HG03095 (cell line): ENCODE measurements at regions not wholly inside any gene's neighbourhood (a gene's known extent, or its start where the extent isn't known, plus 50 kb on each side); places are given as distances from the start of the nearest gene placed in this dataset.
"Not testable (repeated sequence)": the region's sequence is repeated elsewhere in the genome, so short reads cannot be mapped to it uniquely, and the experiment has no call there.

Experiments used
- ATAC-seq: cut with Tn5 transposase; IDR thresholded peaks from one replicate; pipeline ENCODE4 v1.9.1; 2021; ENCODE audit warnings: moderate library complexity; ENCODE audit not compliant: unreplicated experiment

DNA sequence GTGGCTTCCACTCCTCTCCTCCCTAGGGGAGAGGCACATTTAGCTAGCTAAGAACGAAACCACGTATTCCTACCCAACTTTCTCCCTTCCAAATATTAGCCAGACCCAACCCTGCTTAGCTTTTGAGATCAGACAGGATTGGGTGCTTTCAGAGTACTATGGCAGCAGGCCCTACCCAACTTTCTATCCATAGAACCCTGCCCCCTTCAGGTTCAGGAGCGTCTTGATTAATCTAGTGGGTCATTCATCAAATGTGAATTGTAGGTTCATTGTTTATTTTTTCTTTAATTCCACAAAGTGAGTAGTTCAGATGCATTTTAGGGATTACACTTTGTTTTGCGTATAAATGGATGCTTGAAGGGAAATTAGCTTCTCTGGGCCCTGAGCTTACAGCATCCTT lies 188.3 kb downstream of the MIB1 start:
- ATAC-seq = no peak

DNA sequence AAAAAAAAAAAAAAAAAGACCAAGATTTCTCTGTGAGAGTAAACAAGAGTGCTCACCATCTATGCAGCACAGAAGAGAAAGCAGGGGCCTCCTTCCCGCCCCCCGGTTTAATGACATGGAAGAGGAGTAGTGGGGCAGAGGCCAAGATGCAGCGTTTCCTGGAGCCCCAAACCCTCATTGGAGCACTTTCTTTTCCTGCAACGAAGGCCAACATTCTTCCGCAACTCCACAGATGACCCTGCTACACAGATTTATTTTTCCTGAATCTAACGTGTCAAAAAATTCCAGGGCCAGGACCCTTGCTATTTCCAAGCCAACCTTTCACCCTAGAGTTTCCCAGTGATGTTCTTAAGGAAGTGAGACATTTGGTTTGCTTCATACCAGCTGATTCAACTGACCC lies 189.6 kb downstream of the MIB1 start:
- ATAC-seq = no peak

DNA sequence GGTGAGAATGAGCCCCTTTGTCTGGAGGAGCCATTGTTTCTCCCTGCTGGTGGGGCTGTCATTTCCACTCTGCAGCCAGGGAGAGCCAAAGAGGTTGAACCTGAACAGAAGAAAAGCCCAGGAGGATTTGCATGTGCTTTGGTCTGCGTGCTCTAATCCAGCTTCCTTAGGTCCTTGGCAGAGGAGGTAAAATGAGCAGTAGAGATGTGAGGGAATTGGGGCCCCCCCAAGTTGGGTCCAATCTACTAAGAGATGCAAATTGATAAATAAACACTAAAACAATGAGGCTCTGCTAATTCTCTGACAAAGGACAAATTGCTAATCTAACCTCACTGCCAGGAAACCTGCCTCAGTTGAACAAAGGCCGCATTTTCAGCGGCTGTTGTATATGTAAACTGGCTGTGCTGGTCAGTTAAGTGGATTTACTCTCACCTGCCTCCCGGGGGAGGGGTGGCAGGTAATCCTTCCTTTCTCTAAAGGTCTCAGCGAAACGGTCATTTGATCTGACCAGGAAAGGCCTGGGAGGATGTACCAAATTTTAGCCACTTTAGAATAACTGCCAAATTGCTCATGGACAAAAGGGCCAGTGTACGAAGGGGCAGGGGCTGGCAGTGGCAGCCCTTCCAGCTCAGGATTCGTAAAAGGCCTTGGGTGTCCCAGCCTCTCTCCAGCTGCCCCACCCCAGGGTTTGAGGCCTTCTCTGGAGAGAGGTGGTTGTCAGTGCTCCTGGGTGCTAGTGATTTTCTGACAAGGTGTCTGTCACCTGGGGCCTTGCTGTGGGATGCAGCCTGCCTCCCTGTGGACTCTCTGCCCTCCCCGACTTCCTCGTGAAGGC lies 193.6 kb downstream of the MIB1 start:
- ATAC-seq = no peak

DNA sequence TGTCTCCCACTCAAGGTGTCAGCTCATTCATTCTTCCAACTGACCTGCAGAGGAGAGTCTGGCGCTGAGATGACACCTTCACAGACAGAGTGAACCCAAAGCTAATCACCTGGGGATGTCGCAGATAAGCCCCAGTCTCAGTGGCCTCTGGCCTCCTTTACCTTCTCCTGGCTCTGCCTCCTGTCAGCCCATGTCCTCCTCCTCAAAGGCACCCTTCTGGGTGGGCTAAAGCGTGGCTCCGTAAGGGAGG lies 194.1 kb downstream of the MIB1 start:
- no peak for ATAC-seq

DNA sequence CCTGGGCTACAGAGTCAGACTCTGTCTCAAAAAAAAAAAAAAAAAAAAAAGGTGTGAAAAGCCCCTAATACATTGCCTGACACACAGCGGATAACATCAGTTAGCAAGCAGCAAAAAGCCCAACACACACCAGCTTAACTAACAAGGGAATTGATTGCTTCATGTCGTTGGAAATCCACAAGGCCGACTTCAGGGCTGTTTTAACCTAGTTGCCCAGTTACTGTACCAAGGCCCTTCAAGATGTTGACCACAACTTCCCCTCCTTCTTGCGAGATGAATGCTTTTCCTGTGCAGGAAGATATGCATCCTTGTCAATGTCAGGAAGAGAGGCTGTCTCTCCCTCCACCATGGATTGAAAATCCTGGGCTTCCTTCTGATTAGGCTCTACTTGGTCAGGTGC lies 202.9 kb downstream of the MIB1 start:
- ATAC-seq = no peak

DNA sequence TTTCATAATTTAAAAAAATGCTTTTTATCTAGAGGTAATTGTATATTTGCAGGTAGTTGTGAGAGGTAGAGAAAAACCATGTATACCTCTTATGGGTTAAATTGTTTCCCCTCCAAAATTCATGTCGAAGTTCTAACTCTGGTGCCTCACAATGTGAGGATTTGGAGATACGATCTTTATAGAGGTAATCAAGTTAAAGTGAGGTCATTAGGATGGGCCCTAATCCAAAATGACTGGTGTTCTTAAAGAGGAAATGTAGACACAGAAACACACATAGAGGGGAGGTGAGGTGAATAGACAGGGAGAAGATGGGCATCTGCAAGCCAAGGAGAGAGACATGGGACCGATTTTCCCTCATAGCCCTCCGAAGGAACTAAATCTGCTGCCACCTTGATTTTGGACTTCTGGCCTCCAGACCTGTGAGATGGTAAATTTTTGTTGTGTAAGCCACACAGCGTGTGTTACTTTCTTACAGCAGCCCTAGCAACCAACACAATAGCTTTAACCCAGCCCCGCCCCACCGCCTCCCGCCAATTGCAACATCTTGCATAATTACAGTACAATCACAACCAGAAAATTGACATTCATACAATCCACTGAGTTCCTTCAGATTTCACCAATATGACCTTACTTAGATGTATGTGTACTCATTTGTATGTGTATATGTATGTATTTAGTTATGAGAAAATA lies 208.9 kb downstream of the MIB1 start:
- no peak for ATAC-seq

DNA sequence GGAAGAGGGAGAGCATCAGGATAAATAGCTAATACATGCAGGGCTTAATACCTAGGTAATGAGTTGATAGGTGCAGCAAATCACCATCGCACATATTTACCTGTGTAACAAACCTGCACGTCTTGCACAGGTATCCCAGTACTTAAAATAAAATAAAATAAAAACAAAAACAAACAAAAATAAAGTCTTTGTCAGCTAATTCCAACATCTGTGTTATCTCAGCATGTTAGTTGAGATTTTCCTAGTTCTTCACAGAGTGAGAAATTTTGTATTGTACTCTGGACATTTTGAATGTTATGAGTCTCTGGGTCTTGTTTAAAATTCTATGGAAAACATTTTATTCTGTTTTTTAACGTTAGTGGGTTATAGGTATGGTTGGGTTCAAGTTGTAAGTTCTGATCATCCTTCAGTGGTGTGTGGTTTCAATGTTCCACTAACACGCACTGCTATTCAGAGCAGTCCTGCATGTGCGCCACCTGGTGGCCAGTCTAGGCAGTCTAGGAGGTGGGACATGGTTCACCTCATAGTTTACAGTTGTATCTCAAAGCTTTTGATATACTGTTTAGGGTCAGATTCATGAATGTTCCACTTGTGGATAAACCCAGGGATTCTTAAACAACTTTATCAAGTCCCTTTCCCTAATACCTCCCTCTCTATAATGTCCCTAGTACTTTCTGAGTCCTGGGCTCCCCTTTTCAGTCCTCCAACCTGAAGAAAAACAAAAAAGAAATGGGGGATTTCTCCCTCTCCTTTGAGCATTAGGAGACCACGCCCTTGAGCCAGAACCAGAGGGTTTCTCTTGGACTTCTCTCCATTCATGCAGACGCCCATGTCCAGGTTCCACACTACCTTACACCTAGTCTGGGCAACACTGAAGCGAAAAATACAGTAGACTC lies 213.4 kb upstream of the GATA6 start:
- ATAC-seq = peak; percentile 89

DNA sequence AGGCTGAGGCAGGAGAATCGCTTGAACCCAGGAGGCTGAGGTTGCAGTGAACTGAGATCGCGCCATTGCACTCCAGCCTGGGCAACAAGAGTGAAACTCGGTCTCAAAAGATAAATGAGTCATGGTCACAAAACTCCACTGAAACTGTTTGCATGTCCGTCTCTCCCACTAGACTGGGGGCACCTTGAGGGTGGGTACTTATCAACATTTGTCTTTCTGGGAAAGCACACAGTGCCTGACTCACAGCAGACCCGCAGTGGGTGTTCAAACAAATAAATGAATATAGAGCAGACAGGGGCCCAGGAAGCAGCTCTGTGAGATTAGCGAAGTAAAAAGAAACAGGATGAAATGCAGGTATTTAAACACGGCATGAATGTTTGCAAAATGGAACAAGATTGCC lies 211.1 kb upstream of the GATA6 start:
- no peak for ATAC-seq

DNA sequence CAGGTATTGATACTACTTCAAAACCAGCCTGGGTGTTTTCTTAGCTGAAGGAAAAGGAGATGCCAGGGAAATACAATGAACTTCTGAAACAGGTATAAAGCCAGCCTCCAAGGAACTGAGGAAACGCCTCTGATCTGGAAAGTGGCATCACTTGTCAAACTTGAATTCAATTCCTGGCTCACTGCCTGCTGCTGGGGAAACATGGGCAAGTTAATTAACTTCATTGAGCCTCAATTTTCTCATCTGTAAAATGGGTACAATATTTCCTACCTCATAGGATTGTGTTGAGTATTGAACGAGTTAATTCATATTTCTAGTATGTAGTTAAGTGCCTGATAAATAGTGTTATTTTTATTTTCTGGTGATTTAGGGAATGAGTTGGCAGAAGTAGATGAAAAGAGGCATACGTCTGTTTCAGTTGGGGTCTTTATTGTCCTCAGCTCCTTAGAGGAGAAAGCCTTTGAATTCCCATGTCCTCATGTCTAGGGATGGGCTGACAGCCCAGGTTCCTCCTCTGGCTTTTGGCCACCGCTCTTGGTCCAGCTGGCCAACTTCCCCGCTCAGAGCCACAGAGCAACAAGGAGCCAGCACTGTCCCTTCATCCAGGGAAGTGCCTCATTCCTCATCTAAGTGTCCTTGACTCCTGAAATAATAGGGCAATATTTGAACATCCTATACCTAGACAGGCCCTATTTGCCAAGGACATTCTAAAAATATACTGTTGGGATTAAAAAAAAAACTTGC lies 210.5 kb upstream of the GATA6 start:
- no peak for ATAC-seq

DNA sequence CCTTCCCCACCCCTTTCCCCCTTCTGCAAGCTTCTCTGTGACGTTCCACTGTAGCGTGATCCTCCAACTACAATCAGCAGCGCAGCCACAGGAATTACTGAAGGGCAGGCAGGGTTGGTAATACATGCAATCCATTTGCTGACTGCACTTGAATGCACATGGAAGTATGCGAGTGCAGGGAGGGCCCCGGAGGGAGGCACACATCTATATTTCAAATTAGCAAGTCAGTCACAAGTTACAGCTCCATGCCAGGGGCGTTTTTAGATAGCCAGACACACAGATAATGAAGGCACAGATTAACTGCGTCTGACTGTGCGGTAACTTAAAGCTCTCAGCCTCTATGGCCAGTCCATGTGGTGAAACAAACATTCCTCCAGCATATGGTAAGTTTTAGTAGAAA lies 209.2 kb upstream of the GATA6 start:
- ATAC-seq = no peak

DNA sequence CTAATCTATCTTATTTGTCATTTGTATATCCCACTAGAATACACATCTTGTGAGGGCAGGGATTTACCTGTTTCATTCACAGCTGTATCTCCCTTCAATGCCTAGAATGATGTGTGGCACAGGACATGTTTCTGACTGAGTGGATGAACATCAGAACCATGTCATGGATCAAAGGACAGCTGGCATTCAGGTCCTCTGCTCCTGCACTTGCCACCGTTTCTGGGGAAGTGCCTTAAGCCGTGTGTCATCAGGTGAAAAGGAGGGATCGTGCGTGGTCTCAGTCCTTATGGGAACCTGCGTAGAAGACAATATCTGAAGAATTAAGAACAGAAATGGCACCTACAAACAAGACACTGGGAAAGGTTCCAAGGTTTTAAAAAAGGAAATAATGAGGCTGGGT lies 206.1 kb upstream of the GATA6 start:
- no peak for ATAC-seq

DNA sequence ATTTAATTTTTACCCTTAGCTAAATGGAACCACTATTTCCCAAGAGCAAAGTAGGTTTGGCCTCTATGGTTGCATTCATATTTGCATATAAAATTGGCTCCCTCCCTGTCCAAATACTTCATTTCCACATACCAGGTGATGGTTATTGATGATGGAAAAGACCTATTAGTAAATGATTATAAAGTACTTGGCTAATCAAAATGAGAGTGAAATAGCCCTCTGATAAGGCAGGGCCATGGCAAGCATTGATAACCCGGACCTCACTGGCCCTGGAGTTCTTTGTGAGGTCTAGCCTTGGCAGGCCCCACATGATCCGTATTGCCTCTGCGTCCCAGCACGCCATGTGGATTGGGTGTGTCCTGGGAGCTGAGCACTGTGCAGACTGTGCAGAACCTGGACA lies 201.1 kb upstream of the GATA6 start:
- no peak for ATAC-seq

DNA sequence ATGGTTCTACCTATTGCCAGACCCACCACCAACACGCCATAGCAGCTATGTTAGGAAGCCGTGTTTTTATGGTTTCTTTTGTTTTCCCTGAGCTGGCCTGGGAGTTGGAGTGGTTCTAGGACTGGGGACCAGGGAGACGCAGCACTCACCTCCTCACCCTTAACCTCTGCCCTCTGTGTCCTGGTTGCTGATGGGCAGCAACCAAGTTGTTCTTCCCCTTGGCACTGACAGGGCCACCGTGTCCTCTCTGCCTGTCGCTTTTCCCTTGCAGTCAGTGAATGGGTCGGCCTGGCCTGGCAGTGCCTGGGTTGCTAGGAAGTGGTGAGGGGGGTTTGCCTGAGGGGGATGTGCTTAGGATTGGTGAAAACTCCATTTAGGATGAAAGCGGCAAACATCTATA lies 197.1 kb upstream of the GATA6 start:
- no peak for ATAC-seq

DNA sequence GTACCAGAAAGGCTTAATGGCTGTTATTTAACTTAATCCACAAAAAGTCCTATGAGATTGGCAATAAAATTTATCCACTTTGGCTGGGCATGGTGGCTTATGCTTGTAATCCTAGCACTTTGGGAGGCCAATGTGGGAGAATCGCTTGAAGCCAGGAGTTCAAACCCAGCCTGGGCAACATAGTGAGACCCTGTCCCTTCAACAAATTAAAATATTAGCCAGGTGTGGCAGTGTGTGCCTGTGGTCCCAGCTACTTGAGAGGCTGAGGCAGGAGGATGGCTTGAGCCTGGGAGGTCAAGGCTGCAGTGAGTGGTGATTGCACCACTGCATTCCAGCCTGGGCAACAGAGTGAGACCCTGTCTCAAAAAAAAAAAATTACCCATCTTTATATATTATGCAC lies 193.4 kb upstream of the GATA6 start:
- not testable (repeated sequence) for ATAC-seq

DNA sequence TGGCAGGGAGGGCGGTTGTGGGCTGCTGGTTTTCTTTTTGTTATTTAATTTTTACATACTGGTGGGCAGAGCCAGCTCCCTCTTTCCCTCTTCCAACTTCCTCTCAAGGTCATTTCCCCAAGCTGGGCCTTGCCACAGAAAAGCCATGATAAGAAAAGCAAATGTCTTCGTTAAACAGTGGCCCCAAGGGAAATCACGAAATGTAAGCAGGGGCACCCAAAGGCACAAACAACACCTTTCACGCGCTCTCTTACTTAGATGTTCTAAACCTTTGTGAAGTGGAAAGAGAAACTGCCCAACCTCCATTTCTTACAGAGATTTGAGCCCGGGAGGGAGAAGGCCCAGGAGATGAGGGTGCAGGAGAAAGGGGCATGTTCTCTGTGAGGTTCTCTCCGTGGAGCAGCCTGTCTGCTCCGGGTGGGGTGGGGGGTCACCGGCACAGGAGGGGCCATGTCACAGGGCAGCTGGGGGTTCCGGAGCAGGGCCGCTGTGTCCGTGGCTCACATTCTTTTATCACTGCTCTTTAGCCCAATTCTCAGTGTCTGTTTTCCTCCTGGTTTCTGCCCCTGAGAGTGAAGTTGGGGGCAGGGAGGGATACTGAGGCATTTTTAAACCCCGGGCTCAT lies 190.7 kb upstream of the GATA6 start:
- ATAC-seq = no peak

DNA sequence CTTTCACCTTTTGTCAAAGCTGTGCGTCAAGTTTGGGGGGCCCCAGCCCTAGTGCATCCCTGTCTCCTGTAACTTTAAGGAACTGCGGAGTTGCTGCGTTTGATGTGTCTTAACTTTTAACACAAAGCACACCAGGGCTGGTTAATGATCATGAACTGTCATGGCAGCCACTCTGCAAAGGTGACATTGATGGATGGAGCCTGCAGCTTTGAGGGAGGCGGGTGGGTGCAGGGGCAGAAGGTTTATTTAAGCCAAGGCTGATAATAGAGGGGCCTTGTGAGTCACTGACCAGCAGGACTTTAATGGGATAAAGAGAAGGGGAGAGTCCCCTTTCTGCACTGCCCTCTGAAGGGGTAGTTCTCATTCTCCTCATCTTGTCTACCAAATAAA lies 190.2 kb upstream of the GATA6 start:
- no peak for ATAC-seq

DNA sequence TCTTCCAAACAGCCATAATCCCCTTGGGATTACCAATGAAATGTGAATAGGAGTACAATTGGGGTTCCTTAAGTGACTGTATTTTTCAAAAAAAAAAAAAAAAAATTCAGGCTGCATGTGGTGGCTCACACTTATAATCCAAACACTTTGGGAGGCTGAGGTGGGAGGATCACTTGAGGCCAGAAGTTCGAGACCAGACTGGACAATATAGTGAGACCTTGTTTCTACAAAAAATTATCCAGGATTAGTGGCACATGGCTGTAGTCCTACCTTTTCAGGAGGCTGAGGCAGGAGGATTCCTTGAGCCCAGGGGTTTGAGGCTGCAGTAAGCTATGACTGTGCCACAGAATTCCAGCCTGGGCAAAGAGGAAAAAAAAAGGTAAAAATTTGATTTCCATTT lies 189.6 kb upstream of the GATA6 start:
- ATAC-seq = no peak

DNA sequence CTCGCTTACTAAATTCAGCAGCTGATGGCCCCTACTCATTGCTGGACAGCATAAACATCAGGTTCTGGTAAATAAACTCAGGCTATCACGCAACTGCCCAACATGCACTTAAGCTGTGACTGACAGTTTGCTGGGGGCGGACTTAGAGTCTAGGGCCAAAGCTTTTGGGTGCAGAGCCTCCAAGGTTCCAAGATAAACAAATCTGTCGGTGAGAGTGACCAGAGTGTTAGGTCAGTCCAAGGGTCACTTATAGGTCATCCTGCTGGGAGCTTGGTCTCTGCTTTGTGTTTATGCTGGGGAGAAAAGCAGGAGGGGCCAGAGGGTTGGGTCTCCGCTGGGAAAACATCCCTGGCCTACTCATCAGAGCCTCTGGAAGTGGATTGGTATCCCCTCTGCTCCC lies 188.6 kb upstream of the GATA6 start:
- ATAC-seq = no peak

DNA sequence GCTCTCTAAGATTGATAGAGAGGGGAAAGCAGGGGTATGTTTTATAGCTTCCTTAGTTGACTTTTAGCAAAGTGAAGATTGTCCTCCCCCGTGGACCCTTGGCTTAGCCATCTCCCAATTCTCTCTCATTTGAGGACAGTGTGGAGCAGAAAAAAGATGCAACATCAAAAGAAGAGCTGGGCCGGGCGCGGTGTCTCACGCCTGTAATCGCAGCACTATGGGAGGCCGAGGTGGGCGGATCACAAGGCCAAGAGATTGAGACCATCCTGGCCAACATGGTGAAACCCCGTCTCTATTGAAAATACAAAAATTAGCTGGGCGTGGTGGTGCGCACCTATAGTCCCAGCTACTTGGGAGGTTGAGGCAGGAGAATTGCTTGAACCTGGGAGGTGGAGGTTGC lies 187.9 kb upstream of the GATA6 start:
- ATAC-seq = not testable (repeated sequence)

DNA sequence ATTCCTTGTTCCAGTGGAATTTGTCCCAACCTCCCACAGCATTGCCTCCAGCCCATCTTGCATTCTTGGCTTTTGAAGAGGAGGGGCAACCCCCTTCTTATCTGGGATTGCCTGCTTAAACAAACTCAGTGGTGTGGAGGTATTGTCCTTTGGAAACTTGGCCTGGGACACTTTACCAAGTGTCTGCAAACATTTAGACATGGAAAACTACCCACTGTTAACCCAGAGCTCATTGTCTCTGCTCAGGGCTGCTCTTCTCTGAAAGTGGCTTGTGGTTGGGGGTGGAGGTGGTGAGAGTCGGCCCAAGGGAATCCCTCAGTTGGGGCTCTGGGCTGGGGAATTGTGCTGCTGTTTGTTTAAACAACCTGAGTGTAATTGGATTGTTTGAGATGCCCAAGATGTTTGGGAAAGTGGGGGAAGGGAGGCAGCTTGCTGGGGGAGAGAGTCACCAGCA lies 178.3 kb upstream of the GATA6 start:
- no peak for ATAC-seq

DNA sequence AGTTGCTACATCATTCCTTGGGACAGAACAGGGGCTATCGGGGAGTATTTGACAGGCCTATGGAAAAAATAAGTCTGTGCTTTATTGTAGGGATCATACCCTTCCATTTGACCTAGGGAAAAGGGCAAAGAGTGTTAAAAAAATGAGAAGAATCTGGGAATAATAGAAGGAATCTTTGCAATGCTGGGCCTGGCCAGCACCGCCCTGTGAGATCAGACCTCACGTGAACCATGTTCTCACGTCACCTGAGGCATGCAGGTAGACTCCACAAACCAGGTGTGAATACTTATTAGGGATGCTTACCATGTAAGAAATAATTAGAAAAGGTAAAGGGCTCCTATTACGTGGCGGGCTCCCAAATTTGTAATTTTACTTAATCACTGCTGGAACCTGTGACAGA lies 177.5 kb upstream of the GATA6 start:
- ATAC-seq = no peak
